Ovary (tissue), 3 donors: ENCODE measurements at regions not wholly inside any gene's neighbourhood (a gene's known extent, or its start where the extent isn't known, plus 50 kb on each side); places are given as distances from the start of the nearest gene placed in this dataset.

Experiments used
- EP300 ChIP-seq: sonication (generic); formaldehyde crosslinking; IDR thresholded peaks from one replicate; pipeline ENCODE4 v1.6.1; 2017; ENCODE audit warnings: antibody characterized with exemption
- POLR2A ChIP-seq: fragments of 450-650 bp; IDR thresholded peaks from one replicate; pipeline ENCODE4 v1.6.1; 2017; ENCODE audit warnings: antibody characterized with exemption, mild to moderate bottlenecking, moderate library complexity
- TF ChIP-seq, protein P1 (sequence below), 3 donors: fragments of 450-650 bp in 2 of 3; fragments of 200-600 bp in 1 of 3; IDR thresholded peaks; one replicate each; pipeline versions ENCODE4 v1.5.1 to v1.8.0; 2016 to 2022; ENCODE audit warnings: antibody characterized with exemption in 3 of 3, mild to moderate bottlenecking in 1 of 3
- donor health status: DM: no; HTN: no; CAD: no.

DNA sequence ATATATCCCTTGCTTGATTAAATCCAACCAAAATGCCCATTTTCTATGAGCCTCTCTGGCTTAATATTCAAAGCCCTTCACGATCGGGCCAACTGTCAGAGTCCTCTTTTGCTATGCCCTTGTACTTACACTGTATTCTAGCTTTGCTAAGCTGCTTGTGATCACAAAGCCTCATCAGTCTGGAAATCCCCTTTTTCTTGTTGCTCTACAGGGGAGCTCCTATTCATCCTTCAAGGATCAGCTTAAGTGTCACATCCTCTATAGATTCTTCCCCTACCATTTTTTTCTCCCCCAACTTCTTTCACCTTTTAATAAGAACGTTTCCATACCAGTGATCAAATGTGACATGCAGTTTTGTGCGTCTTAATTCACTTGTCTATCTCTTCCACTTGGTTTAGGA lies 450.4 kb upstream of the CHD1 start:
- no peak for TF ChIP-seq EP300
- TF ChIP-seq POLR2A, result no peak
- TF ChIP-seq, protein P1, sequence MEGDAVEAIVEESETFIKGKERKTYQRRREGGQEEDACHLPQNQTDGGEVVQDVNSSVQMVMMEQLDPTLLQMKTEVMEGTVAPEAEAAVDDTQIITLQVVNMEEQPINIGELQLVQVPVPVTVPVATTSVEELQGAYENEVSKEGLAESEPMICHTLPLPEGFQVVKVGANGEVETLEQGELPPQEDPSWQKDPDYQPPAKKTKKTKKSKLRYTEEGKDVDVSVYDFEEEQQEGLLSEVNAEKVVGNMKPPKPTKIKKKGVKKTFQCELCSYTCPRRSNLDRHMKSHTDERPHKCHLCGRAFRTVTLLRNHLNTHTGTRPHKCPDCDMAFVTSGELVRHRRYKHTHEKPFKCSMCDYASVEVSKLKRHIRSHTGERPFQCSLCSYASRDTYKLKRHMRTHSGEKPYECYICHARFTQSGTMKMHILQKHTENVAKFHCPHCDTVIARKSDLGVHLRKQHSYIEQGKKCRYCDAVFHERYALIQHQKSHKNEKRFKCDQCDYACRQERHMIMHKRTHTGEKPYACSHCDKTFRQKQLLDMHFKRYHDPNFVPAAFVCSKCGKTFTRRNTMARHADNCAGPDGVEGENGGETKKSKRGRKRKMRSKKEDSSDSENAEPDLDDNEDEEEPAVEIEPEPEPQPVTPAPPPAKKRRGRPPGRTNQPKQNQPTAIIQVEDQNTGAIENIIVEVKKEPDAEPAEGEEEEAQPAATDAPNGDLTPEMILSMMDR (IDR thresholded peaks at IDR 0.05), result no peak
